ENCODE measurements at regions not wholly inside any gene's neighbourhood (a gene's known extent, or its start where the extent isn't known, plus 50 kb on each side); places are given as distances from the start of the nearest gene placed in this dataset.

GRCh38 chr5:56706504-56706903, 108.8 kb upstream of the MAP3K1 start:
- no peak overlapping the region for H3K27ac ChIP-seq
- no peak for TF ChIP-seq CTCF (conservative IDR thresholded peaks at IDR 0.05)

DNA sequence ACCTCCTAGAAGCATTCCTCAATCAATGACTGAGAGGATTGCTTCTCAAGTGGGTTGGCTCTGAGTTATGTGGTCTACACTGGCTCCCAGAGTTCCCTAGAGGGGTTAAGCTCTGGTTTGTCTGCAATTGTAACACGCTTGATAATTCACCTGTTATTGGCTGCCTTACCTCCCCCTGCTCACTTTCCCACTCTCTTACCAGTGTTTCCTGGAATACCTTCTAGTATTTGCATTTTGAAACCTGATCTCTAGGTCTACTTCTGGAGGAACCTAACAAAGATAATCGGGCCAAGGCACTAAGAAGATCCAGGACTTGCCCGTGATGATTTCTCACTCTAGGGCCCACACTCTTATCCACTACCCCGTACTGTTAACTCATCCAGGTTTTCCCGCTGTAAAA, 110.1 kb upstream of the MAP3K1 start:
- no peak overlapping the region for H3K27ac ChIP-seq
- no peak for TF ChIP-seq CTCF (conservative IDR thresholded peaks at IDR 0.05)

DNA sequence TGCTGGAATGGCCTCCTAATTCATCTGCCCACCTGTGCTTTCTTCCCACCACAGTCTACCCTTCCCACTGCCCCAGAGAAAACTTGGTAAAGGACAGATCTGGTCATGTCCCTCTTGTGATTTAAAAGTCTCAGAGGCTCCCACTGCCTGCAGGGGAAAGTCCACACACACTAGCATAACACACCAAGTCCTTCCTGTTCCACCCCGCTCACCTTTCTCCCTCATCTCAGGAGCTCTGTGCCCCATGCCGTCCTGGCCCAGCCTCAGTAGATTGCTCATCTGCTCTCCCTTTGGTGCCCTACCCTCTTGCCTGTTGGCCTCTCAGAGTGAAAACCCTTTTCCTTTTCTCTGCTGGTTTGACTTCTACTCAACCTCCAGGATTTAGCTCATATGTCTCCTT, 111.4 kb upstream of the MAP3K1 start:
- TF ChIP-seq CTCF (conservative IDR thresholded peaks at IDR 0.05), result no peak
- H3K27ac ChIP-seq, result no peak overlapping the region

DNA sequence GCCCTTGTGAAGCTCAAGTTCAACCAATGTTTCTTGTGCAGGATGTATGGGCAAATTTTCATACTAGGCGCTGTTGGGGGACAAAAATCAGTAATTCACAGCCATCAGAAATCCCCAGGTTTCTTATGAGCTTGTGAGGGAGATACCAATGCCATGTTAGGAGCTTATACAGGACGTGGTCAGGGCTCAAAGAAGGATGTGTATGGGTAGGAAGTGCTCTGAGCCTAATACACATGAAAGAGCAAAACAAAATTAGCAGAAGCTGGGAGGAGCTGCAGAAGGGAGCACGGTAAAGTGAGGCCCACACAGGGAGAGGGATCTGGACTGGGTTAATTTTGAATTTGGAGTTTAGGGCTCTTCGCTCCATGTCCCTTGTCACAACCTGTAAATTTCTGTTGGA, 114.6 kb upstream of the MAP3K1 start:
- no peak overlapping the region for H3K27ac ChIP-seq
- TF ChIP-seq CTCF (conservative IDR thresholded peaks at IDR 0.05), result no peak

DNA sequence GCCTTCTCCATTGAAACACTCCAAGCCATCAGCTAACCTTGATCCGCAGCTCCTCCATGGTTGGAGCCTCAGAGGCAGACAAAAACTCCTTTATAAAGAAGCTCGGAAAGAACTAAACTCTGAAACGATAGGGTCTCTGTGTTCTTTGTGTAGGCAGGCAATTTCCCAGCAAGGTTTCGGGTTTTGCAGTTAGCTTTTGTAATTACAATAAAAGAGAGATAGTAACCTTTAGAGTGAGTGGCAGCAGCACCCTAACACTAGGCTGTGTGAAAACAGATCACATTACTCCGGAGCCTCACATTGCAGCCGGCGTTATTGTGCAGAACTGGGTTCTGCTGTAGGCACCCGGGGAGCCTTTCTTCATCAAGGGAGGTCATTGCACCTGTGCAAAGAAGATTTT, 115.8 kb upstream of the MAP3K1 start:
- TF ChIP-seq CTCF (conservative IDR thresholded peaks at IDR 0.05), result no peak
- H3K27ac ChIP-seq, result no peak overlapping the region

GRCh38 chr5:56698463-56699381, 116.6 kb upstream of the MAP3K1 start:
- no peak overlapping the region for H3K27ac ChIP-seq
- TF ChIP-seq CTCF (conservative IDR thresholded peaks at IDR 0.05), result no peak

DNA sequence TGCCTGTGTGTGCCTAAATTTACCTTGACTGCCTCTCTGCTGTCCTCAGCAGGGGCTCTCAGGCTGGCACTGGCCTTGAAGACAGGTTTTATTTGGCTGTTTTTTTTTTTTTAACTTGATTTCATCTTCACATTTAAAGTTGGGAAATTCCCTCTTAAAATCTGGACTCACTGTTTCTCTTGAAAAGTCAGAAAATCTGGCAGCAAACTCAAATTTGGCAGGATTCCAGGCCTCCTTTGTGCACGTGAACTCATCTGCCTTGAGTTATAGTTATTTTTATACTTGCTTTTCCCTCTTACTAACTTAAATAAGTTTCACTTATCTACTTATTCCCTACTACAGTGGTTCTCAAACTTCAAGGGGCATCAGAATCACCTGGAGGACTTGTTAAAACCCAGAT, 118.4 kb upstream of the MAP3K1 start:
- TF ChIP-seq CTCF (conservative IDR thresholded peaks at IDR 0.05), result no peak

More for the DNA sequence above, 118.4 kb upstream of the MAP3K1 start:
- no peak overlapping the region for H3K27ac ChIP-seq
